ENCODE measurements at regions not wholly inside any gene's neighbourhood (a gene's known extent, or its start where the extent isn't known, plus 50 kb on each side); places are given as distances from the start of the nearest gene placed in this dataset.

DNA sequence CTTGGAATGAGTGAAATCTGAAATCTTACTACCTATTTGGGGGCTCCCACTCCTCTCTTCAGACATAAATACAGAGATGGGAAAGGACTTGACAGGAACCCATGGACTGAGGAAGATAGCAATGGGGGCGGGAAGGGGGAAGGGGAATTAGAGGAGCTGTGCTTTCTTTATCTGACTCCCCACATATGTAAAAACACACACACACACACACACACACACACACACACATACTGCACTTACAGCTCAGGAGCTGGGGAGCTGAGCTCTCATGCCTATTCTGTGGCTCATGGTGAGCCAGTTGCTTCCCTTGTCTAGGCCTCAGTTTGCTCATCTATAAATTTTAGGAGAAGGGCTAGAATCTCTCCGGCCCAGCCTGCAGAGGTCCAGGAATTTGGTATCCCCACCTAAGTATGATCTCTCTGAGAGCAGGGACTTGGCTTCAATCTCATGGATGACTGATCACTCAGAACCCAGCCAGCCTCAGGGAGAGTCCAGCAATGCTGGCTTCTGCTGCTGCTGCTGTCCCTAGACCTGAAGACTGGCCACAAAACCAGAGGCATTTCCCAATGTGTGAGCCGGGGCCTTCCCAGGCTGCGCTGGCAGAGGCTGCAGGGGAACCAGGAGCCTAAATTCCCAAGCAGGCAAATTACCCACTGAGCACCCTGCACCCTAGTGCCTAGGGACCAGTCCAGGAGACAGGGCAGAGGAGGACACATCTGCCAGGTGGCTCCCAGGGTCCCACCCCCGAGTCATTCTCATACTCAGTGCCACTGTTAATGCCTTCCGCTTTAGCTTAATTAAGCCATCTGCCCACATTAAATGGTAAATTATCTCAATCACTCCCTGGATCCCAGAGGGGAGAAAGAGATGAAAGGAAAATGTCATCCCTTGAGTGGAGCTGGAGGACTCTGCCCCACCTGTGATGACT lies 57.5 kb upstream of the RBM15 start:
- no peak for FAIRE-seq
- Histone ChIP-seq H3K79me2 (ENCODE audit: control insufficient read depth, insufficient read depth, low read length) (no peaks in the 10 kb centered on the region), H3K27me3 (ENCODE audit: control insufficient read depth, extremely low read depth, insufficient read depth, low read length) (no peaks in the 10 kb centered on the region), H3K27ac (ENCODE audit: control insufficient read depth, insufficient read depth, low read length) (no peak overlapping the region), H3K4me1 (ENCODE audit: control insufficient read depth, extremely low read depth, insufficient read depth, low read length) (no peaks in the 10 kb centered on the region), H3K9me3 (ENCODE audit: control insufficient read depth, low read depth, low read length) (no peaks in the 10 kb centered on the region), H3K9me1 (ENCODE audit: control insufficient read depth, extremely low read depth, insufficient read depth, low read length) (no peaks in the 10 kb centered on the region), H3K4me3 (ENCODE audit: control insufficient read depth in 2 of 3, extremely low read depth in 1 of 3, insufficient read depth in 2 of 3, low read depth in 1 of 3, low read length in 3 of 3) (no peak overlapping the region), H2AFZ (ENCODE audit: control insufficient read depth, low read length) (no peak overlapping the region), H3K36me3 (ENCODE audit: control insufficient read depth in 2 of 2, extremely low read depth in 1 of 2, insufficient read depth in 2 of 2, low read length in 2 of 2) (no peaks in the 10 kb centered on the region), H4K20me1 (ENCODE audit: control insufficient read depth, extremely low read depth, insufficient read depth, low read length) (no peaks in the 10 kb centered on the region), H3K9ac (ENCODE audit: control insufficient read depth, extremely low read depth, insufficient read depth, low read length) (no peak overlapping the region), H3K4me2 (ENCODE audit: control insufficient read depth, extremely low read depth, insufficient read depth, low read depth, low read length) (no peak overlapping the region)
- dilution Hi-C loops (cut with MboI; ENCODE audit: extremely low pct_ligation_motif_present, low sequenced_read_pairs) = no loop called here
- TF ChIP-seq, protein P1, sequence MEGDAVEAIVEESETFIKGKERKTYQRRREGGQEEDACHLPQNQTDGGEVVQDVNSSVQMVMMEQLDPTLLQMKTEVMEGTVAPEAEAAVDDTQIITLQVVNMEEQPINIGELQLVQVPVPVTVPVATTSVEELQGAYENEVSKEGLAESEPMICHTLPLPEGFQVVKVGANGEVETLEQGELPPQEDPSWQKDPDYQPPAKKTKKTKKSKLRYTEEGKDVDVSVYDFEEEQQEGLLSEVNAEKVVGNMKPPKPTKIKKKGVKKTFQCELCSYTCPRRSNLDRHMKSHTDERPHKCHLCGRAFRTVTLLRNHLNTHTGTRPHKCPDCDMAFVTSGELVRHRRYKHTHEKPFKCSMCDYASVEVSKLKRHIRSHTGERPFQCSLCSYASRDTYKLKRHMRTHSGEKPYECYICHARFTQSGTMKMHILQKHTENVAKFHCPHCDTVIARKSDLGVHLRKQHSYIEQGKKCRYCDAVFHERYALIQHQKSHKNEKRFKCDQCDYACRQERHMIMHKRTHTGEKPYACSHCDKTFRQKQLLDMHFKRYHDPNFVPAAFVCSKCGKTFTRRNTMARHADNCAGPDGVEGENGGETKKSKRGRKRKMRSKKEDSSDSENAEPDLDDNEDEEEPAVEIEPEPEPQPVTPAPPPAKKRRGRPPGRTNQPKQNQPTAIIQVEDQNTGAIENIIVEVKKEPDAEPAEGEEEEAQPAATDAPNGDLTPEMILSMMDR (optimal IDR thresholded peaks at IDR 0.05 in 1 of 3, IDR thresholded peaks at IDR 0.05 in 1 of 3, conservative IDR thresholded peaks at IDR 0.05 in 1 of 3; ENCODE audit: extremely low read depth in 1 of 3, insufficient read depth in 2 of 3, low read length in 3 of 3) = no peak
- no peak for DNase-seq (ENCODE audit: low read depth, low spot score)

DNA sequence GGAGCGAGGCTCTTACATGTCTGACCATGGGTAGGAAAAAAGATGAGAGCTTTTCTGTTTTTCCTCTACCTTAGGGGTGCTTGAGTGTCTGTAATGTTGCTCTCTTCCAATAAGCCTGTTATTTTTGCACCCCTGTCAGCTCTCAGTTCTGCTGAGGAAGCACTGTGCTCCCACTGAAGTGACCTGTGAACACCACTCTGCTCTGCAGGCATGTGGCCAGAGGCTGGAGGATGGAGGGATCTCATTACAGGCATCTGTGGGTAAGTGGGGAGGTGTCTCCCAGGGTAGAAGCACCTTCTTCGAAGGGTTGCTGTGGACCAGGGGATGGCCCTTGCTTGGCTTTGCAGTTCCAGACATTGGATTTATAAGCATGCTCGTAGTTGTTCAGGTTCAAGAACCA lies 56.8 kb upstream of the RBM15 start:
- Histone ChIP-seq H3K36me3 (ENCODE audit: control insufficient read depth in 2 of 2, extremely low read depth in 1 of 2, insufficient read depth in 2 of 2, low read length in 2 of 2) (no peaks in the 10 kb centered on the region), H3K4me3 (ENCODE audit: control insufficient read depth in 2 of 3, extremely low read depth in 1 of 3, insufficient read depth in 2 of 3, low read depth in 1 of 3, low read length in 3 of 3) (no peak overlapping the region), H3K9me1 (ENCODE audit: control insufficient read depth, extremely low read depth, insufficient read depth, low read length) (no peaks in the 10 kb centered on the region), H3K9ac (ENCODE audit: control insufficient read depth, extremely low read depth, insufficient read depth, low read length) (no peak overlapping the region), H3K4me1 (ENCODE audit: control insufficient read depth, extremely low read depth, insufficient read depth, low read length) (no peaks in the 10 kb centered on the region), H3K27ac (ENCODE audit: control insufficient read depth, insufficient read depth, low read length) (no peak overlapping the region), H3K4me2 (ENCODE audit: control insufficient read depth, extremely low read depth, insufficient read depth, low read depth, low read length) (no peak overlapping the region), H3K27me3 (ENCODE audit: control insufficient read depth, extremely low read depth, insufficient read depth, low read length) (no peaks in the 10 kb centered on the region), H3K9me3 (ENCODE audit: control insufficient read depth, low read depth, low read length) (no peaks in the 10 kb centered on the region), H2AFZ (ENCODE audit: control insufficient read depth, low read length) (no peak overlapping the region), H3K79me2 (ENCODE audit: control insufficient read depth, insufficient read depth, low read length) (no peaks in the 10 kb centered on the region), H4K20me1 (ENCODE audit: control insufficient read depth, extremely low read depth, insufficient read depth, low read length) (no peaks in the 10 kb centered on the region)
- DNase-seq (ENCODE audit: low read depth, low spot score) (no peak), FAIRE-seq (no peak)
- TF ChIP-seq, protein P1 (optimal IDR thresholded peaks at IDR 0.05 in 1 of 3, IDR thresholded peaks at IDR 0.05 in 1 of 3, conservative IDR thresholded peaks at IDR 0.05 in 1 of 3; ENCODE audit: extremely low read depth in 1 of 3, insufficient read depth in 2 of 3, low read length in 3 of 3) = no peak
- TF ChIP-seq EZH2 (IDR thresholded peaks at IDR 0.05; ENCODE audit: low read length) = no peak
- dilution Hi-C loops (cut with MboI; ENCODE audit: extremely low pct_ligation_motif_present, low sequenced_read_pairs) = no loop called here
